22Rv1 (cell line): ENCODE measurements at regions not wholly inside any gene's neighbourhood (a gene's known extent, or its start where the extent isn't known, plus 50 kb on each side); places are given as distances from the start of the nearest gene placed in this dataset.

Source experiments
- ZFX ChIP-seq: fragments of 450-650 bp; IDR thresholded peaks from 2 replicates; pipeline ENCODE4 v1.6.1; 2017; ENCODE audit warnings: antibody characterized with exemption, borderline replicate concordance
- TF ChIP-seq, protein P1 (sequence below): fragments of 450-650 bp; IDR thresholded peaks from 2 replicates; pipeline ENCODE4 v1.5.1; 2017; ENCODE audit warnings: mild to moderate bottlenecking

DNA sequence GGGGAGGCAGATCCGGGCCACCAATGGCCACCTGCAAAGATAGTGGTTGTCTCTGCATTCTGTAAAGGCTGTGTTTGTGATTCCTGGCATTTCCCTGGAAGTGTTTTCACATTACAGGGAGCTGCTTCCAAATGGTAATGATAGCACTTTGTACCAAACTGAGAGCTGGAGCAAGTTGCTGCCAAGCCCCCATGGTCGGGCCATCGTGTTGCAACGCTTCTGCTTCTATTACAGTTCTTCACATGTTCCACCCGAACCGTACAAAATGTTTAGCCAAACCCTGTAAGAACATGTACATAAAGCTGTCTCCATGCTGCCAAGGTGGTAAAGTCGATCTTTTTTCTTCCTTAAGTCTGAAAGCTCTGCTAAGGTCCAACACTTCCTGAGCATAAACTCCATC lies 397.7 kb upstream of the NFE2L3 start:
- TF ChIP-seq, protein P1, sequence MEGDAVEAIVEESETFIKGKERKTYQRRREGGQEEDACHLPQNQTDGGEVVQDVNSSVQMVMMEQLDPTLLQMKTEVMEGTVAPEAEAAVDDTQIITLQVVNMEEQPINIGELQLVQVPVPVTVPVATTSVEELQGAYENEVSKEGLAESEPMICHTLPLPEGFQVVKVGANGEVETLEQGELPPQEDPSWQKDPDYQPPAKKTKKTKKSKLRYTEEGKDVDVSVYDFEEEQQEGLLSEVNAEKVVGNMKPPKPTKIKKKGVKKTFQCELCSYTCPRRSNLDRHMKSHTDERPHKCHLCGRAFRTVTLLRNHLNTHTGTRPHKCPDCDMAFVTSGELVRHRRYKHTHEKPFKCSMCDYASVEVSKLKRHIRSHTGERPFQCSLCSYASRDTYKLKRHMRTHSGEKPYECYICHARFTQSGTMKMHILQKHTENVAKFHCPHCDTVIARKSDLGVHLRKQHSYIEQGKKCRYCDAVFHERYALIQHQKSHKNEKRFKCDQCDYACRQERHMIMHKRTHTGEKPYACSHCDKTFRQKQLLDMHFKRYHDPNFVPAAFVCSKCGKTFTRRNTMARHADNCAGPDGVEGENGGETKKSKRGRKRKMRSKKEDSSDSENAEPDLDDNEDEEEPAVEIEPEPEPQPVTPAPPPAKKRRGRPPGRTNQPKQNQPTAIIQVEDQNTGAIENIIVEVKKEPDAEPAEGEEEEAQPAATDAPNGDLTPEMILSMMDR = no peak
- no peak for TF ChIP-seq ZFX
